Lung (tissue), 11 donors: ENCODE measurements at regions not wholly inside any gene's neighbourhood (a gene's known extent, or its start where the extent isn't known, plus 50 kb on each side); places are given as distances from the start of the nearest gene placed in this dataset.

ENCODE experiments used
- ATAC-seq: fragments of 200-7000 bp; cut with Tn5 transposase; one replicate; pipeline ENCODE4 v1.9.1; 2020; ENCODE audit warnings: moderate number of reproducible peaks; ENCODE audit not compliant: insufficient read depth, low FRiP score
- DNase-seq, 3 donors: peaks; one replicate each; pipeline ENCODE4 v3.0.0-alpha.2; 2013 to 2017
- H3K27ac ChIP-seq, 2 donors: one replicate each; pipeline ENCODE4 v1.5.1; 2013; ENCODE audit warnings: mild to moderate bottlenecking in 2 of 2, moderate library complexity in 2 of 2, control low read depth in 1 of 2, inconsistent platforms in 1 of 2, low read depth in 1 of 2, low read length in 1 of 2
- H3K27me3 ChIP-seq, 3 donors: one replicate each; pipeline ENCODE4 v1.5.1; 2013; ENCODE audit warnings: low read length in 2 of 3; ENCODE audit not compliant: control insufficient read depth in 3 of 3, insufficient read depth in 3 of 3
- H3K36me3 ChIP-seq, 4 donors: one replicate each; pipeline ENCODE4 v1.5.1; 2013; ENCODE audit warnings: low read length in 4 of 4, mild to moderate bottlenecking in 1 of 4, moderate library complexity in 1 of 4; ENCODE audit not compliant: control insufficient read depth in 4 of 4, insufficient read depth in 4 of 4
- H3K4me1 ChIP-seq, 5 donors: one replicate each; pipeline ENCODE4 v1.5.1; 2013; ENCODE audit warnings: low read length in 5 of 5, mild to moderate bottlenecking in 2 of 5, moderate library complexity in 1 of 5; ENCODE audit not compliant: control insufficient read depth in 5 of 5, insufficient read depth in 5 of 5
- H3K4me3 ChIP-seq: one replicate; pipeline ENCODE4 v1.5.1; 2013; ENCODE audit warnings: mild to moderate bottlenecking, control low read depth, moderate library complexity
- H3K9ac ChIP-seq, 2 donors: one replicate each; pipeline ENCODE4 v1.5.1; 2013; ENCODE audit warnings: low read length in 2 of 2, control low read depth in 1 of 2; ENCODE audit not compliant: insufficient read depth in 1 of 2
- H3K9me3 ChIP-seq, 4 donors: one replicate each; pipeline ENCODE4 v1.5.1; 2013; ENCODE audit warnings: low read length in 3 of 4, mild to moderate bottlenecking in 1 of 4, moderate library complexity in 1 of 4; ENCODE audit not compliant: control insufficient read depth in 4 of 4, insufficient read depth in 3 of 4
- CTCF ChIP-seq: IDR thresholded peaks from 2 replicates; pipeline ENCODE4 v1.5.1; 2012; ENCODE audit warnings: mild to moderate bottlenecking; ENCODE audit errors: control extremely low read depth, extremely low read depth
- WGBS, 2 donors: extraction: QIAGEN DNeasy Blood & Tissue Kit; methylation state at CpG; one replicate each; pipeline ENCODE4 v1.1.7; 2013; 5-methylcytosine and 5-hydroxymethylcytosine counted together
- donor health status: control.
- donor health status: control.
- donor health status: Bipolar disorder and iron deficiency.
- donor health status: healthy.
- donor health status: DM: yes; HTN: yes; CAD: no.

GRCh38 chr18:78240627-78241252 is 738.9 kb upstream of the SALL3 start:
- no peak for TF ChIP-seq CTCF
- no peaks in the 10 kb centered on the region for H3K27me3 ChIP-seq
- H3K9me3 ChIP-seq = peaks cover 0 to 1% (median 0%) of the 10 kb centered on the region in 4 donors
- ATAC-seq (no peak), DNase-seq (peak; percentile 29 to 52 (median 52))
- H3K4me1 ChIP-seq = peaks cover 0 to 29% (median 14%) of the 10 kb centered on the region in 5 donors
- H3K27ac ChIP-seq = no peak overlapping the region
- H3K36me3 ChIP-seq = no peaks in the 10 kb centered on the region
- H3K4me3 ChIP-seq = no peak overlapping the region
- H3K9ac ChIP-seq = no peak overlapping the region
- 69 to 81% methylated on average over 16 of the region's 16 CpGs for WGBS, 2 donors

- Histone ChIP-seq H3K36me3 (no peaks in the 10 kb centered on the region), H3K27ac (no peak overlapping the region), H3K9me3 (peaks cover 0 to 1% (median 0%) of the 10 kb centered on the region in 4 donors), H3K4me1 (peaks cover 0 to 30% (median 14%) of the 10 kb centered on the region in 5 donors), H3K27me3 (no peaks in the 10 kb centered on the region), H3K4me3 (no peak overlapping the region), H3K9ac (no peak overlapping the region)
- 44 to 57% methylated on average over 20 of the region's 20 CpGs for WGBS, 2 donors
- DNase-seq = peak in 2 of 3 donors; percentile 46 to 53
- ATAC-seq = no peak
- no peak for TF ChIP-seq CTCF
These were observed 737.9 kb upstream of the SALL3 start for GRCh38 chr18:78241535-78242253.

- WGBS, 2 donors = 14 to 25% methylated on average over 2 of the region's 2 CpGs
- DNase-seq (peak; percentile 82 to 96 (median 94)), ATAC-seq (no peak)
- no peak overlapping the region for H3K4me3 ChIP-seq
- H3K27ac ChIP-seq = no peak overlapping the region
- peaks cover 0 to 1% (median 0%) of the 10 kb centered on the region in 4 donors for H3K9me3 ChIP-seq
- peaks cover 0 to 33% (median 14%) of the 10 kb centered on the region in 5 donors for H3K4me1 ChIP-seq
- H3K36me3 ChIP-seq = no peaks in the 10 kb centered on the region
- no peak overlapping the region for H3K9ac ChIP-seq
- no peak for TF ChIP-seq CTCF
- no peaks in the 10 kb centered on the region for H3K27me3 ChIP-seq
These were observed 737.4 kb upstream of the SALL3 start for GRCh38 chr18:78242254-78242643.
